Neural progenitor cell (in vitro differentiated cells): ENCODE measurements at regions not wholly inside any gene's neighbourhood (a gene's known extent, or its start where the extent isn't known, plus 50 kb on each side); places are given as distances from the start of the nearest gene placed in this dataset.
"Not testable (repeated sequence)": the region's sequence is repeated elsewhere in the genome, so short reads cannot be mapped to it uniquely, and the experiment has no call there.

Source experiments
- DNase-seq: peaks from one replicate; pipeline ENCODE4 v3.0.0-alpha.2; 2016; ENCODE audit warnings: low spot score
- H2AFZ ChIP-seq: fragments of 200-600 bp; sonication (generic); replicated peaks from 2 replicates; pipeline ENCODE4 v1.6.1; 2016; ENCODE audit warnings: antibody characterized with exemption
- H3F3A ChIP-seq: fragments of 200-600 bp; sonication (generic); 2 replicates; pipeline ENCODE4 v1.6.1; 2016; ENCODE audit warnings: antibody characterized with exemption, low read depth
- H3K27ac ChIP-seq: fragments of 200-600 bp; sonication (generic); 2 replicates; pipeline ENCODE4 v1.5.1; 2016; ENCODE audit warnings: mild to moderate bottlenecking
- H3K27me3 ChIP-seq: fragments of 200-600 bp; sonication (generic); 2 replicates; pipeline ENCODE4 v1.6.1; 2016; ENCODE audit warnings: mild to moderate bottlenecking, moderate library complexity
- H3K36me3 ChIP-seq: fragments of 200-600 bp; sonication (generic); 2 replicates; pipeline ENCODE4 v1.5.1; 2016
- H3K4me1 ChIP-seq: fragments of 200-600 bp; sonication (generic); 2 replicates; pipeline ENCODE4 v1.6.1; 2016; ENCODE audit warnings: mixed run types
- H3K4me2 ChIP-seq: fragments of 200-600 bp; sonication (generic); 2 replicates; pipeline ENCODE4 v1.6.1; 2016
- H3K4me3 ChIP-seq: fragments of 200-600 bp; sonication (generic); 2 replicates; pipeline ENCODE4 v1.5.1; 2016
- H3K79me2 ChIP-seq: fragments of 200-600 bp; sonication (generic); 2 replicates; pipeline ENCODE4 v1.6.1; 2016; ENCODE audit warnings: low read depth
- H3K9ac ChIP-seq: fragments of 200-600 bp; sonication (generic); 2 replicates; pipeline ENCODE4 v1.6.1; 2016
- H3K9me3 ChIP-seq: fragments of 200-600 bp; sonication (generic); 2 replicates; pipeline ENCODE4 v1.5.1; 2016; ENCODE audit warnings: low read depth
- H4K20me1 ChIP-seq: fragments of 200-600 bp; sonication (generic); 2 replicates; pipeline ENCODE4 v1.6.1; 2016; ENCODE audit warnings: low read depth
- H3K27ac Mint-ChIP-seq: 3 replicates; pipeline ENCODE4 v1.8.0; 2021; ENCODE audit warnings: mixed read lengths
- H3K27me3 Mint-ChIP-seq: 2 replicates; pipeline ENCODE4 v1.8.0; 2022; ENCODE audit warnings: low read depth, mild to moderate bottlenecking, inconsistent platforms, moderate library complexity, mixed read lengths; ENCODE audit not compliant: insufficient read depth
- H3K36me3 Mint-ChIP-seq: 3 replicates; pipeline ENCODE4 v1.8.0; 2021; ENCODE audit warnings: mixed read lengths
- H3K4me1 Mint-ChIP-seq: 3 replicates; pipeline ENCODE4 v1.8.0; 2021; ENCODE audit warnings: mixed read lengths
- H3K4me3 Mint-ChIP-seq: 3 replicates; pipeline ENCODE4 v1.8.0; 2021; ENCODE audit warnings: mild to moderate bottlenecking, moderate library complexity, mixed read lengths
- H3K9me3 Mint-ChIP-seq: 3 replicates; pipeline ENCODE4 v1.8.0; 2020; ENCODE audit warnings: mixed read lengths
- EZH2 ChIP-seq: fragments of 200-600 bp; sonication (generic); IDR thresholded peaks from 2 replicates; pipeline ENCODE4 v1.6.1; 2017; ENCODE audit warnings: antibody characterized with exemption, mild to moderate bottlenecking, moderate library complexity
- EZH2phosphoT487 ChIP-seq: fragments of 200-600 bp; sonication (generic); IDR thresholded peaks from 2 replicates; pipeline ENCODE4 v1.6.1; 2017; ENCODE audit warnings: antibody characterized with exemption
- TF ChIP-seq, protein P1 (sequence below): fragments of 200-600 bp; sonication (generic); IDR thresholded peaks from 2 replicates; pipeline ENCODE4 v1.5.1; 2017; ENCODE audit warnings: antibody characterized with exemption, mild to moderate bottlenecking

DNA sequence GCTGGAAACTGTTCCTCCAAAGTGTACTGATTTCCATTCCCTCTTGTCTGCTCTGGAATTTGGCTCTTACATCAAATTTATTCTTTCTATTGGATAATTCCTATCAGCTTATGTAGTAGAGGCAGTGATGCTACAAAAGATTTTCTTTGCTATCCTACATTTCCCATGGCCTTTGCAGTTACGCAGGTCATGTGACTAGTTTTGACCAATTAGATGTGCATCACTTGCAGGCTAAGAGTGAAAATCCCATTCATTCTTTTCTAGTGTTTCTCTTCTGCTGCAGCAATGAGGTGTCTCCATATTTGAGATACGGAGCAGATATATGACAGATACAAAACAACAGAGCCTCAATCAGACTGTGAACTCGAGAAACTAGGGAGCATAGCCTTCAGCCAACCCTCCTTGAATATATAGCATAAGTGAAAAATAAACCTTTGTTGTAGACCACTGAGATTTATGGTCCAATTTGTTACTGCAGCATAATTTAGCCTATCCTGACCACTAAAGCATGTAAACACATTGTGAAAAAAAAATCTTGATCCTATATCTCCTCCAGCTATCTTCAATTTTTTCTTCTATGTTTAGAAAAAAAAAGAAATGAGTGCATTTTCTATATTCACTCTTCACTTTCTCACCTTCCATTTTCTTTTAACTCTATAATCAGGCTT, 102.0 kb downstream of the HNMT start:
- DNase-seq: no peak

DNA sequence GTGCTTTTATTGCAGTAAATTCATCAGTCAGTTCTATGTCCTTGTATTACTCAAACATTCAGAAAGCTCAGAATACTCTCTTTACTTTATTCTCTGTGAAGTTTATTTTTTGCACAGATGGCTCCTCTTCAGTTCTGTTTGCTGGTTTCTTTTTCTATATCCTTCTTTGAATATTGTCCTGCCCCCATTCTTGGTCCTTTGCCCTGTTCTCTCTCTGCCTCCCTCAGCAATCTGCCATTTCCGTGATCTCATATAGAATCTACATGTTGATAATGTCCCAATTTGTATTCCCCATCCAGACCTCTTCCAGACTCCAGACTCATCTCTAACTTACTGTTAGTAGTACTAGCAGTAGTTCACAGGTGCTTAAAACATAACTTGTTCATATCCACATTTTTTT, 102.6 kb downstream of the HNMT start:
- no peaks in the 10 kb centered on the region for H3K36me3 Mint-ChIP-seq
- TF ChIP-seq, protein P1, sequence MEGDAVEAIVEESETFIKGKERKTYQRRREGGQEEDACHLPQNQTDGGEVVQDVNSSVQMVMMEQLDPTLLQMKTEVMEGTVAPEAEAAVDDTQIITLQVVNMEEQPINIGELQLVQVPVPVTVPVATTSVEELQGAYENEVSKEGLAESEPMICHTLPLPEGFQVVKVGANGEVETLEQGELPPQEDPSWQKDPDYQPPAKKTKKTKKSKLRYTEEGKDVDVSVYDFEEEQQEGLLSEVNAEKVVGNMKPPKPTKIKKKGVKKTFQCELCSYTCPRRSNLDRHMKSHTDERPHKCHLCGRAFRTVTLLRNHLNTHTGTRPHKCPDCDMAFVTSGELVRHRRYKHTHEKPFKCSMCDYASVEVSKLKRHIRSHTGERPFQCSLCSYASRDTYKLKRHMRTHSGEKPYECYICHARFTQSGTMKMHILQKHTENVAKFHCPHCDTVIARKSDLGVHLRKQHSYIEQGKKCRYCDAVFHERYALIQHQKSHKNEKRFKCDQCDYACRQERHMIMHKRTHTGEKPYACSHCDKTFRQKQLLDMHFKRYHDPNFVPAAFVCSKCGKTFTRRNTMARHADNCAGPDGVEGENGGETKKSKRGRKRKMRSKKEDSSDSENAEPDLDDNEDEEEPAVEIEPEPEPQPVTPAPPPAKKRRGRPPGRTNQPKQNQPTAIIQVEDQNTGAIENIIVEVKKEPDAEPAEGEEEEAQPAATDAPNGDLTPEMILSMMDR: no peak
- no peak for TF ChIP-seq EZH2phosphoT487
- no peak for TF ChIP-seq EZH2
- Histone ChIP-seq H3K4me3 (no peak overlapping the region), H3K27me3 (peaks cover 4% of the 10 kb centered on the region), H3K27ac (no peak overlapping the region), H3K9ac (no peak overlapping the region), H3K9me3 (no peaks in the 10 kb centered on the region), H3F3A (peaks cover 10% of the 10 kb centered on the region), H3K79me2 (no peaks in the 10 kb centered on the region), H2AFZ (no peak overlapping the region), H3K4me2 (no peak overlapping the region), H4K20me1 (no peaks in the 10 kb centered on the region), H3K4me1 (peaks cover 6% of the 10 kb centered on the region), H3K36me3 (no peaks in the 10 kb centered on the region)
- no peak overlapping the region for H3K27ac Mint-ChIP-seq
- DNase-seq: no peak
- no peaks in the 10 kb centered on the region for H3K9me3 Mint-ChIP-seq
- no peaks in the 10 kb centered on the region for H3K27me3 Mint-ChIP-seq
- H3K4me1 Mint-ChIP-seq: peaks cover 1% of the 10 kb centered on the region
- H3K4me3 Mint-ChIP-seq: no peak overlapping the region

More for the DNA sequence above, 102.0 kb downstream of the HNMT start:
- H3K4me1 ChIP-seq: peaks cover under 1% of the 10 kb centered on the region
- H3K79me2 ChIP-seq: no peaks in the 10 kb centered on the region
- H3K9ac ChIP-seq: no peak overlapping the region
- H3F3A ChIP-seq: peaks cover 4% of the 10 kb centered on the region
- H2AFZ ChIP-seq: no peak overlapping the region
- TF ChIP-seq, protein P1: no peak
- TF ChIP-seq EZH2 (no peak), EZH2phosphoT487 (no peak)
- Mint-ChIP-seq H3K4me1 (no peaks in the 10 kb centered on the region), H3K27ac (no peak overlapping the region), H3K4me3 (no peak overlapping the region), H3K36me3 (no peaks in the 10 kb centered on the region), H3K9me3 (no peaks in the 10 kb centered on the region), H3K27me3 (no peaks in the 10 kb centered on the region)
- no peaks in the 10 kb centered on the region for H3K9me3 ChIP-seq
- H3K4me2 ChIP-seq: no peak overlapping the region
- no peaks in the 10 kb centered on the region for H3K36me3 ChIP-seq
- H3K27me3 ChIP-seq: peaks cover 4% of the 10 kb centered on the region
- H3K4me3 ChIP-seq: no peak overlapping the region
- H4K20me1 ChIP-seq: no peaks in the 10 kb centered on the region
- no peak overlapping the region for H3K27ac ChIP-seq

DNA sequence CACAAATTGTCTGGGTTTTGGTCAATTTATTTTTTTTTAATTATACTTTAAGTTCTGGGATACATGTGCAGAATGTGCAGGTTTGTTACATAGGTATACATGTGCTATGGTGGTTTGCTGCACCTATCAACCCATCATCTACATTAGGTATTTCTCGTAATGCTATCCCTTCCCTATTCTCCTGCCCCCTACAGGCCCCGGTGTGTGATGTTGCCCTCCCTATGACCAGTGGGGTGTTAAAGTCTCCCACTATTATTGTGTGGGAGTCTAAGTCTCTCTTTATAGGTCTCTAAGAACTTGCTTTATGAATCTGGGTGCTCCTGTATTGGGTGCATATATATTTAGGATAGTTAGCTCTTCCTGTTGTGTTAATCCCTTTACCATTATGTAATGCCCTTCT, 104.4 kb downstream of the HNMT start:
- H3K27ac ChIP-seq, H3K4me3 Mint-ChIP-seq, H2AFZ ChIP-seq, H3K4me2 ChIP-seq, H3K9ac ChIP-seq, H4K20me1 ChIP-seq, DNase-seq, H3K9me3 ChIP-seq, H3K27me3 Mint-ChIP-seq, H3K36me3 ChIP-seq, H3K27me3 ChIP-seq, H3K4me3 ChIP-seq, H3K27ac Mint-ChIP-seq, H3K36me3 Mint-ChIP-seq, H3K79me2 ChIP-seq, H3K9me3 Mint-ChIP-seq: not testable (repeated sequence)
- H3K4me1 Mint-ChIP-seq: peaks cover 13% of the 10 kb centered on the region
- H3K4me1 ChIP-seq: peaks cover 17% of the 10 kb centered on the region
- H3F3A ChIP-seq: peaks cover 22% of the 10 kb centered on the region

DNA sequence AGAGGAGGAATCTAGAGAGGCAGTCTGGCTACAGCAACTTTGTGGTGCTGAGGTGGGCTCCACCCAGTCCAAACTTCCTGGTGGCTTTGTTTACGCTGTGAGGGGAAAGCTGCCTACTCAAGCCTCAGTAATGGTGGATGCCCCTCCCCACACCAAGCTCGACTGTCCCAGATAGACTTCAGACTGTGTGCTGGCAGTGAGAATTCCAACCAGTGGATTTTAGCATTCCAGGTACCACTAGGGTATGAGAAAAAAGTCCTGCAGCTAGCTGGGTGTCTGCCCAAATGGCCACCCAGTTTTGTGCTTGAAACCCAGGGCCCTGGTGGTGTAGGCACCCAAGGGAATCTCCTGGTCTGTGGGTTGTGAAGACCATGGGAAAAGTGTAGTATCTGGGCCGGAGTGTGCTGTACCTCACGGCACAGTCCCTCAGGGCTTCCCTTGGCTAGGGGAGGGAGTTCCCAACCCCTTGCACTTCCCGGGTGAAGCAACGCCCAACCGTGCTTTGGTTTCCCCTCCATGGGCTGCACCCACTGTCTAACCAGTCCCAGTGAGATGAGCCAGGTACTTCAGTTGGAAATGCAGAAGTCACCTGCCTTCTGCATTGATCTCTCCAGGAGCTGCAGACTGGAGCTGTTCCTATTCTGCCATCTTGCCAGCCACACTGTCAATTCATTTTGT, 106.9 kb downstream of the HNMT start:
- not testable (repeated sequence) for H4K20me1 ChIP-seq, DNase-seq, H3K9ac ChIP-seq, H3K27me3 Mint-ChIP-seq, H3K27ac Mint-ChIP-seq, H3K36me3 Mint-ChIP-seq, H3K36me3 ChIP-seq, H3K27ac ChIP-seq, H3K9me3 ChIP-seq, H3K4me3 ChIP-seq, H3K27me3 ChIP-seq, H2AFZ ChIP-seq, H3K4me3 Mint-ChIP-seq, H3K79me2 ChIP-seq, H3K9me3 Mint-ChIP-seq
- H3K4me1 ChIP-seq: peaks cover 17% of the 10 kb centered on the region
- H3K4me2 ChIP-seq: peak overlapping the region; percentile 9
- peaks cover 13% of the 10 kb centered on the region for H3K4me1 Mint-ChIP-seq
- H3F3A ChIP-seq: peaks cover 22% of the 10 kb centered on the region
